ENCODE measurements at regions not wholly inside any gene's neighbourhood (a gene's known extent, or its start where the extent isn't known, plus 50 kb on each side); places are given as distances from the start of the nearest gene placed in this dataset.

GRCh38 chr13:111650626-111651025 lies 330.2 kb downstream of the TEX29 start:
- DNase-seq (ENCODE audit: low spot score) = no peak
- ChIA-PET POLR2A (no interaction called here), CTCF (no interaction called here)
- H3K4me3 Mint-ChIP-seq = no peak overlapping the region
- H3K4me1 Mint-ChIP-seq = peaks cover 6% of the 10 kb centered on the region
- H3K9me3 Mint-ChIP-seq = no peaks in the 10 kb centered on the region
- H3K36me3 Mint-ChIP-seq = no peaks in the 10 kb centered on the region
- no peak overlapping the region for H3K27ac Mint-ChIP-seq
- no peak for ATAC-seq
- no peak for TF ChIP-seq GABPB1 (CRISPR knock-in tag; IDR thresholded peaks at IDR 0.05)
- TF ChIP-seq EMX1 (CRISPR knock-in tag; IDR thresholded peaks at IDR 0.05) = no peak
- no peak for TF ChIP-seq STAT6 (CRISPR knock-in tag; conservative IDR thresholded peaks at IDR 0.05; ENCODE audit: low read depth)
- TF ChIP-seq CDX4 (CRISPR knock-in tag; IDR thresholded peaks at IDR 0.05; ENCODE audit: borderline replicate concordance) = no peak
- no peak for TF ChIP-seq ZNF138 (CRISPR knock-in tag; conservative IDR thresholded peaks at IDR 0.05)
- no peak for TF ChIP-seq NFATC4 (CRISPR knock-in tag; IDR thresholded peaks at IDR 0.05)
- H3K27me3 Mint-ChIP-seq (ENCODE audit: low read depth) = no peaks in the 10 kb centered on the region

- H3K9me3 Mint-ChIP-seq = no peaks in the 10 kb centered on the region
- POLR2A ChIA-PET = no interaction called here
- H3K36me3 Mint-ChIP-seq = no peaks in the 10 kb centered on the region
- DNase-seq (ENCODE audit: low spot score) (no peak), ATAC-seq (no peak)
- CTCF ChIA-PET = no interaction called here
- H3K27ac Mint-ChIP-seq = no peak overlapping the region
- no peaks in the 10 kb centered on the region for H3K27me3 Mint-ChIP-seq (ENCODE audit: low read depth)
- no peak overlapping the region for H3K4me3 Mint-ChIP-seq
- no peaks in the 10 kb centered on the region for H3K4me1 Mint-ChIP-seq
- TF ChIP-seq E2F5 (CRISPR knock-in tag; IDR thresholded peaks at IDR 0.05) = no peak
- no peak for TF ChIP-seq JAZF1 (CRISPR knock-in tag; IDR thresholded peaks at IDR 0.05)
- TF ChIP-seq ARID4B (CRISPR knock-in tag; IDR thresholded peaks at IDR 0.05; ENCODE audit: borderline replicate concordance) = no peak
- TF ChIP-seq HMGXB4 (CRISPR knock-in tag; IDR thresholded peaks at IDR 0.05) = no peak
- TF ChIP-seq ZNF317 (CRISPR knock-in tag; IDR thresholded peaks at IDR 0.05; ENCODE audit: borderline replicate concordance, low read depth) = no peak
- TF ChIP-seq MLX (CRISPR knock-in tag; IDR thresholded peaks at IDR 0.05) = no peak
- TF ChIP-seq ZNF219 (CRISPR knock-in tag; IDR thresholded peaks at IDR 0.05; ENCODE audit: borderline replicate concordance) = no peak
- no peak for TF ChIP-seq ZNF425 (CRISPR knock-in tag; conservative IDR thresholded peaks at IDR 0.05)
- TF ChIP-seq TEAD1 (CRISPR knock-in tag; IDR thresholded peaks at IDR 0.05) = no peak
- no peak for TF ChIP-seq ZNF232 (CRISPR knock-in tag; IDR thresholded peaks at IDR 0.05)
- no peak for TF ChIP-seq ZNF281 (CRISPR knock-in tag; IDR thresholded peaks at IDR 0.05)
Observed at GRCh38 chr13:111652676-111653075, 332.2 kb downstream of the TEX29 start.

All from WTC11 (cell line).